Liver (tissue), 8 donors: ENCODE measurements at regions not wholly inside any gene's neighbourhood (a gene's known extent, or its start where the extent isn't known, plus 50 kb on each side); places are given as distances from the start of the nearest gene placed in this dataset.

Experiments used
- DNase-seq: peaks from one replicate; pipeline ENCODE4 v3.0.0-alpha.2; 2017; ENCODE audit warnings: low spot score
- H3K27ac ChIP-seq, 2 donors: one replicate each; pipeline ENCODE4 v1.7.0; 2013; ENCODE audit warnings: inconsistent platforms in 2 of 2, low read length in 2 of 2, control low read depth in 1 of 2, low read depth in 1 of 2, mild to moderate bottlenecking in 1 of 2
- H3K27me3 ChIP-seq, 4 donors: one replicate each; pipeline versions ENCODE4 v1.6.1 to v1.7.0; 2013; ENCODE audit warnings: low read length in 3 of 4, inconsistent platforms in 1 of 4, mild to moderate bottlenecking in 1 of 4, moderate library complexity in 1 of 4; ENCODE audit not compliant: control insufficient read depth in 4 of 4, insufficient read depth in 4 of 4
- H3K36me3 ChIP-seq, 4 donors: one replicate each; pipeline versions ENCODE4 v1.6.1 to v1.7.0; 2013; ENCODE audit warnings: low read length in 3 of 4, mild to moderate bottlenecking in 3 of 4, low read depth in 1 of 4, moderate library complexity in 1 of 4; ENCODE audit not compliant: control insufficient read depth in 4 of 4, insufficient read depth in 3 of 4
- H3K4me1 ChIP-seq, 4 donors: one replicate each; pipeline versions ENCODE4 v1.6.1 to v1.7.0; 2013; ENCODE audit warnings: low read length in 3 of 4, mild to moderate bottlenecking in 3 of 4, moderate library complexity in 1 of 4; ENCODE audit not compliant: control insufficient read depth in 4 of 4, insufficient read depth in 4 of 4
- H3K4me3 ChIP-seq, 3 donors: one replicate each; pipeline versions ENCODE4 v1.6.1 to v1.7.0; 2013; ENCODE audit warnings: low read length in 3 of 3, control low read depth in 1 of 3, low read depth in 1 of 3, mild to moderate bottlenecking in 1 of 3
- H3K9ac ChIP-seq, 2 donors: one replicate each; pipeline ENCODE4 v1.7.0; 2013; ENCODE audit warnings: low read length in 2 of 2, mild to moderate bottlenecking in 2 of 2, moderate library complexity in 2 of 2, control low read depth in 1 of 2, low read depth in 1 of 2
- H3K9me3 ChIP-seq, 4 donors: one replicate each; pipeline versions ENCODE4 v1.6.1 to v1.7.0; 2013; ENCODE audit warnings: low read length in 3 of 4; ENCODE audit not compliant: control insufficient read depth in 4 of 4
- ATF3 ChIP-seq: IDR thresholded peaks from 2 replicates; pipeline ENCODE4 v1.6.1; 2016; ENCODE audit warnings: antibody characterized with exemption
- CTCF ChIP-seq: fragments of 150-350 bp; IDR thresholded peaks from 2 replicates; pipeline ENCODE4 v1.5.1; 2017; ENCODE audit warnings: improper control_type of control experiment, low read depth, low read length; ENCODE audit not compliant: missing input control
- EGR1 ChIP-seq, 2 donors: IDR thresholded peaks; 2 replicates each; pipeline ENCODE4 v1.6.1; 2016 to 2018; ENCODE audit warnings: antibody characterized with exemption in 2 of 2, low read depth in 2 of 2
- FOXA1 ChIP-seq: IDR thresholded peaks from 2 replicates; pipeline ENCODE4 v1.6.1; 2016; ENCODE audit warnings: antibody characterized with exemption
- FOXA2 ChIP-seq: IDR thresholded peaks from 2 replicates; pipeline ENCODE4 v1.6.1; 2016; ENCODE audit warnings: antibody characterized with exemption
- GABPA ChIP-seq, 2 donors: IDR thresholded peaks in 1 of 2; conservative IDR thresholded peaks in 1 of 2; 2 replicates each; pipeline ENCODE4 v1.6.1; 2016; ENCODE audit warnings: antibody characterized with exemption in 2 of 2, mild to moderate bottlenecking in 1 of 2, moderate library complexity in 1 of 2
- HNF4A ChIP-seq, 2 donors: conservative IDR thresholded peaks; 2 replicates each; pipeline ENCODE4 v1.6.1; 2016; ENCODE audit warnings: antibody characterized with exemption in 2 of 2, mild to moderate bottlenecking in 2 of 2
- HNF4G ChIP-seq: IDR thresholded peaks from 2 replicates; pipeline ENCODE4 v1.6.1; 2016; ENCODE audit warnings: antibody characterized with exemption
- JUND ChIP-seq, 2 donors: IDR thresholded peaks; 2 replicates each; pipeline ENCODE4 v1.6.1; 2016; ENCODE audit warnings: antibody characterized with exemption in 2 of 2
- MAX ChIP-seq: IDR thresholded peaks from 2 replicates; pipeline ENCODE4 v1.6.1; 2016; ENCODE audit warnings: antibody characterized with exemption
- NR2F2 ChIP-seq: IDR thresholded peaks from 2 replicates; pipeline ENCODE4 v1.6.1; 2016; ENCODE audit warnings: antibody characterized with exemption
- RAD21 ChIP-seq, 2 donors: IDR thresholded peaks; 2 replicates each; pipeline ENCODE4 v1.6.1; 2016; ENCODE audit warnings: antibody characterized with exemption in 2 of 2, mild to moderate bottlenecking in 2 of 2
- REST ChIP-seq: IDR thresholded peaks from 2 replicates; pipeline ENCODE4 v1.6.1; 2016; ENCODE audit warnings: antibody characterized with exemption, mild to moderate bottlenecking
- RXRA ChIP-seq, 2 donors: IDR thresholded peaks; 2 replicates each; pipeline ENCODE4 v1.6.1; 2017 to 2018; ENCODE audit warnings: antibody characterized with exemption in 2 of 2, mild to moderate bottlenecking in 1 of 2
- SP1 ChIP-seq: IDR thresholded peaks from 2 replicates; pipeline ENCODE4 v1.6.1; 2018; ENCODE audit warnings: antibody characterized with exemption, mild to moderate bottlenecking
- TAF1 ChIP-seq: conservative IDR thresholded peaks from 2 replicates; pipeline ENCODE4 v1.6.1; 2016; ENCODE audit warnings: antibody characterized with exemption, mild to moderate bottlenecking
- YY1 ChIP-seq: IDR thresholded peaks from 2 replicates; pipeline ENCODE4 v1.6.1; 2016; ENCODE audit warnings: antibody characterized with exemption, mild to moderate bottlenecking
- ZBTB33 ChIP-seq: IDR thresholded peaks from 2 replicates; pipeline ENCODE4 v1.6.1; 2016; ENCODE audit warnings: antibody characterized with exemption
- WGBS: extraction: QIAGEN DNeasy Blood & Tissue Kit; methylation state at CpG from one replicate; pipeline ENCODE4 v1.1.7; 2013; 5-methylcytosine and 5-hydroxymethylcytosine counted together
- donor health status: healthy.
- donor health status: healthy.
- donor health status: healthy.
- donor health status: healthy.
- donor health status: healthy.

- TF ChIP-seq HNF4G (no peak), ATF3 (no peak), SP1 (no peak), FOXA1 (no peak), JUND (IDR thresholded peaks at IDR 0.05) (no peak), ZBTB33 (no peak), FOXA2 (no peak), RXRA (IDR thresholded peaks at IDR 0.05) (no peak), EGR1 (IDR thresholded peaks at IDR 0.05; ENCODE audit: low read depth in 2 of 2) (no peak), HNF4A (conservative IDR thresholded peaks at IDR 0.05) (no peak), CTCF (no peak), YY1 (no peak), NR2F2 (no peak), GABPA (IDR thresholded peaks at IDR 0.05 in 1 of 2, conservative IDR thresholded peaks at IDR 0.05 in 1 of 2) (no peak), REST (no peak), RAD21 (IDR thresholded peaks at IDR 0.05) (no peak), TAF1 (no peak), MAX (no peak)
- no peaks in the 10 kb centered on the region for H3K4me1 ChIP-seq
- H3K9ac ChIP-seq, result no peak overlapping the region
- no peak overlapping the region for H3K4me3 ChIP-seq
- DNase-seq, result no peak
- no peaks in the 10 kb centered on the region for H3K9me3 ChIP-seq
- H3K27me3 ChIP-seq, result peaks cover 0 to 8% (median 0%) of the 10 kb centered on the region in 4 donors
- H3K36me3 ChIP-seq, result no peaks in the 10 kb centered on the region
- H3K27ac ChIP-seq, result no peak overlapping the region
- 55% methylated on average over 8 of the region's 8 CpGs for whole genome bisulfite sequencing
These were observed 621.5 kb upstream of the CDH4 start for GRCh38 chr20:60630609-60631008.
